GM23338 (cell line): ENCODE measurements at regions not wholly inside any gene's neighbourhood (a gene's known extent, or its start where the extent isn't known, plus 50 kb on each side); places are given as distances from the start of the nearest gene placed in this dataset.

Experiments
- ATAC-seq: fragments of 200-7000 bp; cut with Tn5 transposase; 3 replicates; pipeline ENCODE4 v1.9.1; 2020
- DNase-seq: peaks from one replicate; pipeline ENCODE4 v3.0.0-alpha.2; 2015; ENCODE audit warnings: low spot score
- H2AFZ ChIP-seq: fragments of 200-600 bp; sonication (generic); 2 replicates; pipeline ENCODE4 v1.8.0; 2016; ENCODE audit warnings: antibody characterized with exemption, mild to moderate bottlenecking, moderate library complexity
- H3F3A ChIP-seq: fragments of 200-600 bp; sonication (generic); replicated peaks from 2 replicates; pipeline ENCODE4 v1.8.0; 2017; ENCODE audit warnings: antibody characterized with exemption, mixed run types, low read depth
- H3K27ac ChIP-seq: fragments of 200-600 bp; sonication (generic); 2 replicates; pipeline ENCODE4 v1.6.1; 2016; ENCODE audit warnings: low read depth
- H3K27me3 ChIP-seq: fragments of 200-600 bp; sonication (generic); 2 replicates; pipeline ENCODE4 v1.8.0; 2016; ENCODE audit warnings: mild to moderate bottlenecking, mixed run types, moderate library complexity; ENCODE audit not compliant: insufficient read depth
- H3K36me3 ChIP-seq: fragments of 200-600 bp; sonication (generic); 2 replicates; pipeline ENCODE4 v1.8.0; 2016; ENCODE audit warnings: mild to moderate bottlenecking; ENCODE audit not compliant: insufficient read depth
- H3K4me1 ChIP-seq: fragments of 200-600 bp; sonication (generic); 2 replicates; pipeline ENCODE4 v1.8.0; 2016; ENCODE audit warnings: mild to moderate bottlenecking, moderate library complexity; ENCODE audit not compliant: insufficient read depth
- H3K4me2 ChIP-seq: fragments of 200-600 bp; sonication (generic); 2 replicates; pipeline ENCODE4 v1.7.1; 2017; ENCODE audit warnings: mixed run types
- H3K4me3 ChIP-seq: fragments of 200-600 bp; sonication (generic); 2 replicates; pipeline ENCODE4 v1.6.1; 2016; ENCODE audit warnings: mixed run types
- H3K79me2 ChIP-seq: fragments of 200-600 bp; sonication (generic); replicated peaks from 2 replicates; pipeline ENCODE4 v1.8.0; 2017; ENCODE audit warnings: mild to moderate bottlenecking; ENCODE audit not compliant: insufficient read depth
- H3K9me2 ChIP-seq: fragments of 200-600 bp; sonication (generic); 2 replicates; pipeline ENCODE4 v1.8.0; 2017; ENCODE audit not compliant: insufficient read depth
- H4K20me1 ChIP-seq: fragments of 200-600 bp; sonication (generic); replicated peaks from 2 replicates; pipeline ENCODE4 v1.8.0; 2017; ENCODE audit warnings: mild to moderate bottlenecking; ENCODE audit not compliant: insufficient read depth
- H3K27ac Mint-ChIP-seq: 2 replicates; pipeline ENCODE4 v1.8.0; 2020; ENCODE audit warnings: inconsistent platforms, mild to moderate bottlenecking, moderate library complexity, mixed read lengths
- H3K27me3 Mint-ChIP-seq: 3 replicates; pipeline ENCODE4 v1.8.0; 2022; ENCODE audit warnings: low read depth, mild to moderate bottlenecking, moderate library complexity, mixed read lengths, inconsistent platforms; ENCODE audit not compliant: insufficient read depth, poor library complexity
- H3K36me3 Mint-ChIP-seq: 3 replicates; pipeline ENCODE4 v1.8.0; 2021; ENCODE audit warnings: low read depth, mild to moderate bottlenecking, inconsistent platforms, moderate library complexity, mixed read lengths
- H3K4me1 Mint-ChIP-seq: 3 replicates; pipeline ENCODE4 v1.8.0; 2020; ENCODE audit warnings: mild to moderate bottlenecking, inconsistent platforms, mixed read lengths
- H3K4me3 Mint-ChIP-seq: 3 replicates; pipeline ENCODE4 v1.8.0; 2021; ENCODE audit warnings: moderate library complexity, mild to moderate bottlenecking, inconsistent platforms, mixed read lengths
- H3K9me3 Mint-ChIP-seq: 3 replicates; pipeline ENCODE4 v1.8.0; 2020; ENCODE audit warnings: moderate library complexity, mild to moderate bottlenecking, inconsistent platforms, mixed read lengths
- CREB1 ChIP-seq: fragments of 250-450 bp; sonication (Bioruptor Pico); IDR thresholded peaks from 2 replicates; pipeline ENCODE4 v1.5.0; 2020; ENCODE audit warnings: low read depth, mild to moderate bottlenecking, moderate library complexity
- EZH2 ChIP-seq: fragments of 200-600 bp; sonication (generic); IDR thresholded peaks from one replicate; pipeline ENCODE4 v1.8.0; 2017; ENCODE audit warnings: antibody characterized with exemption, mild to moderate bottlenecking, low read depth; ENCODE audit not compliant: unreplicated experiment
- EZH2phosphoT487 ChIP-seq: fragments of 200-600 bp; sonication (generic); IDR thresholded peaks from one replicate; pipeline ENCODE4 v1.8.1; 2018; ENCODE audit warnings: antibody characterized with exemption; ENCODE audit not compliant: unreplicated experiment
- NANOG ChIP-seq: IDR thresholded peaks from 2 replicates; pipeline ENCODE4 v1.6.1; 2016; ENCODE audit warnings: antibody characterized with exemption, borderline replicate concordance
- POLR2AphosphoS5 ChIP-seq: IDR thresholded peaks from 2 replicates; pipeline ENCODE4 v1.6.1; 2016; ENCODE audit warnings: antibody characterized with exemption, low read depth
- STAT1 ChIP-seq: IDR thresholded peaks from one replicate; pipeline ENCODE4 v1.6.1; 2016; ENCODE audit warnings: antibody characterized with exemption; ENCODE audit not compliant: unreplicated experiment
- ZNF114 ChIP-seq: fragments of 250-450 bp; sonication (Bioruptor Pico); IDR thresholded peaks from 2 replicates; pipeline ENCODE4 v1.5.0; 2020; ENCODE audit warnings: mild to moderate bottlenecking, moderate library complexity
- ZNF331 ChIP-seq: fragments of 250-450 bp; sonication (Bioruptor Pico); IDR thresholded peaks from 2 replicates; pipeline ENCODE4 v1.5.0; 2020; ENCODE audit warnings: low read depth, mild to moderate bottlenecking, moderate library complexity
- ZNF462 ChIP-seq: fragments of 250-450 bp; sonication (Bioruptor Pico); IDR thresholded peaks from 2 replicates; pipeline ENCODE4 v1.5.0; 2020; ENCODE audit warnings: mild to moderate bottlenecking, moderate library complexity

- Histone ChIP-seq H3K4me2 (no peak overlapping the region), H3K79me2 (no peaks in the 10 kb centered on the region), H4K20me1 (no peaks in the 10 kb centered on the region), H3K36me3 (no peaks in the 10 kb centered on the region), H2AFZ (no peak overlapping the region), H3F3A (no peaks in the 10 kb centered on the region), H3K4me3 (no peak overlapping the region), H3K9me2 (no peaks in the 10 kb centered on the region), H3K27me3 (no peaks in the 10 kb centered on the region), H3K27ac (no peak overlapping the region), H3K4me1 (no peaks in the 10 kb centered on the region)
- TF ChIP-seq ZNF331 (CRISPR knock-in tag) (no peak), ZNF114 (CRISPR knock-in tag) (no peak), CREB1 (CRISPR knock-in tag) (no peak), NANOG (no peak), EZH2 (no peak), STAT1 (no peak), POLR2AphosphoS5 (no peak), ZNF462 (no peak), EZH2phosphoT487 (no peak)
- Mint-ChIP-seq H3K27me3 (peaks cover 5% of the 10 kb centered on the region), H3K27ac (no peak overlapping the region), H3K36me3 (no peaks in the 10 kb centered on the region; the same call in 2 of the 3 replicates), H3K4me3 (no peak overlapping the region), H3K4me1 (no peaks in the 10 kb centered on the region), H3K9me3 (peaks cover 3% of the 10 kb centered on the region; the same call in 1 of the 3 replicates)
- DNase-seq = no peak
- ATAC-seq = no peak
These were observed 171.2 kb upstream of the OLIG3 start for GRCh38 chr6:137665342-137665934.
